ENCODE measurements at regions not wholly inside any gene's neighbourhood (a gene's known extent, or its start where the extent isn't known, plus 50 kb on each side); places are given as distances from the start of the nearest gene placed in this dataset.

DNA sequence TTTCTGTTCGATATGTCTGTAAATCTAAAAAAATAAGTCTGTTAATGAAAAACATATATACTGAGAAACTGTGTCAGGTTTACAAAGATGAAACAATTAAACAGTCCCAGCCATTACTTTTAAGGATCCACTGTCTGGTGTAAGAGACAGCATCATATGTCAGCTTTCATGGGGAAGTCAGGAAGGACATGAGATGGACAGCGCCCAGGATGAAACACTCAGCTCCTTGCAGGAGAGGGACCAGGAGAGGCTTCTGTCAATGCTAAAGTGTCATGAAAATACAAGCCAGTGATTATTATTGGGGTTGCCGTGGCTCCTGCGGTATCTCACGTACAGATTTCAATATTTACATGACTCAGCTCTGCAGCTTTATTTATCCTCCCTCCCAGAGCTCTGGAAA lies 1524.6 kb downstream of the TBC1D22A start:
- TF ChIP-seq, protein P1, sequence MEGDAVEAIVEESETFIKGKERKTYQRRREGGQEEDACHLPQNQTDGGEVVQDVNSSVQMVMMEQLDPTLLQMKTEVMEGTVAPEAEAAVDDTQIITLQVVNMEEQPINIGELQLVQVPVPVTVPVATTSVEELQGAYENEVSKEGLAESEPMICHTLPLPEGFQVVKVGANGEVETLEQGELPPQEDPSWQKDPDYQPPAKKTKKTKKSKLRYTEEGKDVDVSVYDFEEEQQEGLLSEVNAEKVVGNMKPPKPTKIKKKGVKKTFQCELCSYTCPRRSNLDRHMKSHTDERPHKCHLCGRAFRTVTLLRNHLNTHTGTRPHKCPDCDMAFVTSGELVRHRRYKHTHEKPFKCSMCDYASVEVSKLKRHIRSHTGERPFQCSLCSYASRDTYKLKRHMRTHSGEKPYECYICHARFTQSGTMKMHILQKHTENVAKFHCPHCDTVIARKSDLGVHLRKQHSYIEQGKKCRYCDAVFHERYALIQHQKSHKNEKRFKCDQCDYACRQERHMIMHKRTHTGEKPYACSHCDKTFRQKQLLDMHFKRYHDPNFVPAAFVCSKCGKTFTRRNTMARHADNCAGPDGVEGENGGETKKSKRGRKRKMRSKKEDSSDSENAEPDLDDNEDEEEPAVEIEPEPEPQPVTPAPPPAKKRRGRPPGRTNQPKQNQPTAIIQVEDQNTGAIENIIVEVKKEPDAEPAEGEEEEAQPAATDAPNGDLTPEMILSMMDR (IDR thresholded peaks at IDR 0.05) = no peak
- TF ChIP-seq POLR2A (IDR thresholded peaks at IDR 0.05) = no peak

Measured in heart left ventricle (tissue), 13 donors.